ENCODE measurements at regions not wholly inside any gene's neighbourhood (a gene's known extent, or its start where the extent isn't known, plus 50 kb on each side); places are given as distances from the start of the nearest gene placed in this dataset.

DNA sequence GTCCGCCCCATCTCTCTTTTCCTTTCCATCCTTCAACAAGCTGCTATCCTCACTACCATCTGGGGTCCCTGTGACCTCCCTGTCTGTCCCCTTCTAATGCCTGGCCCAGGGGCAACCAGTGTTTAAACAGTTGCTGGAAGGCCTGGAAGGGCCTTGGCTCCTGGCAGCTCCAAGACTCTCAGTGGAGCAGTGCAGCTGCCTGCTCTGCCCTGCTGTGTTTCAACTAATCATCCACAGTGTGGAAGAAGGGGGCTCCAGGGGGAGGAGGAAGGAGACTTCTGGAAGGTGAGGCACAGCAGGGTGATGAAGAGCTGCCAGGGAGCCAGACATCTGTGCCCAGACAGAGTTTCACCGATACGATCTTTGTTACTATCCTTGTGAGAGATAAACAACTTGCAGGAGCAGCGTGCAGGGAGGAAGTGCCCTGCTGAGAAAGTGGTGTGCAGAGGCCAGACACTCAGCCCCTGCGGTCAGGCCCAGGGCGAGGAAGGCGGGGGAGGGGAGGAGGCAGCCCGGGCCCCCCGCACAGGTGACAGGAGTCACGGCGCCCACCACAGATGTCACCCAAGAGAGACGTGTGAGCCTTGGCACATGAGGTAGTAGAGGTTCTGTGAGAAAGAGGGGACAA is 1061.8 kb downstream of the BCL11B start:
- TF ChIP-seq EZH2 (IDR thresholded peaks at IDR 0.05; ENCODE audit: insufficient read depth, poor library complexity, severe bottlenecking) (no peak), EZH2phosphoT487 (IDR thresholded peaks at IDR 0.05; ENCODE audit: insufficient read depth, low read depth) (no peak)

Measured in GM23248 (cell line).